ENCODE measurements at regions not wholly inside any gene's neighbourhood (a gene's known extent, or its start where the extent isn't known, plus 50 kb on each side); places are given as distances from the start of the nearest gene placed in this dataset.

DNA sequence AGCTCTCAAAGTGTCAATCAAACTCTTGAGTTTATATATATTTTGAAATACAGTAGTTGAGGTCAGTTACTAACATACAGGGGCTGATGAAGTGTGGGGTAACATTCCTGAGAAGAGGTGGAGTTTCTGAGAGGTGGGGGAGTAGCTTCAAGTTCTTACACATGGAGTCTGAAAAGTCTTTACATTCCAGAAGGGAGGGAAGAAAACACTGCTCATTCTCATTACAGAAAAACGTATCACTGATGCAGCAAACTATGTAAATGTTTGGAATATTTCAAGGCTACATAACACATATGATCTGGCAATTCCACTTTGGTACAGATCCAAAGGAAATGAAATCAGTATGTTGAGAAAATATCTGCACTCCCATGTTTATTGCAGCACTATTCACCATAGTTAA is 1065.8 kb upstream of the B3GALT2 start:
- FAIRE-seq = no peak
- H2AFZ ChIP-seq (ENCODE audit: low read depth, low read length) = no peak overlapping the region
- no peaks in the 10 kb centered on the region for H3K9me1 ChIP-seq (replicated peaks; ENCODE audit: control insufficient read depth, extremely low read depth, insufficient read depth, low read length)
- no peaks in the 10 kb centered on the region for H3K9me3 ChIP-seq (replicated peaks; ENCODE audit: control insufficient read depth, insufficient read depth, low read length)
- H3K4me2 ChIP-seq (ENCODE audit: insufficient read depth, low read length) = no peak overlapping the region
- intact Hi-C loops (cut with micrococcal nuclease) = no loop called here
- ChIA-PET CTCF (no interaction called here), POLR2A (no interaction called here)
- no peaks in the 10 kb centered on the region for H3K4me1 ChIP-seq (ENCODE audit: control insufficient read depth, extremely low read depth, insufficient read depth, low read length)
- H3K79me2 ChIP-seq (ENCODE audit: control insufficient read depth, insufficient read depth, low read length) = no peaks in the 10 kb centered on the region
- dilution Hi-C loops (cut with MboI; ENCODE audit: extremely low pct_ligation_motif_present, low sequenced_read_pairs) = no loop called here
- H3K36me3 ChIP-seq (ENCODE audit: control insufficient read depth in 2 of 2, extremely low read depth in 1 of 2, insufficient read depth in 2 of 2, low read length in 2 of 2) = no peaks in the 10 kb centered on the region
- no peak overlapping the region for H3K4me3 ChIP-seq (replicated peaks in 1 of 3; ENCODE audit: insufficient read depth in 1 of 3, low read depth in 1 of 3, low read length in 3 of 3)
- TF ChIP-seq EZH2 (IDR thresholded peaks at IDR 0.05; ENCODE audit: borderline replicate concordance, low read depth, low read length, severe bottlenecking) = no peak
- TF ChIP-seq MYC (IDR thresholded peaks at IDR 0.05; ENCODE audit: low read depth, low read length) = no peak
- no peak for TF ChIP-seq GATA2 (IDR thresholded peaks at IDR 0.05; ENCODE audit: insufficient read depth, insufficient read length, low read depth, low read length)
- no peak for TF ChIP-seq JUN (IDR thresholded peaks at IDR 0.05; ENCODE audit: borderline replicate concordance, insufficient read depth, insufficient read length, low read depth)
- TF ChIP-seq FOS (IDR thresholded peaks at IDR 0.05; ENCODE audit: borderline replicate concordance, insufficient read depth, low read length) = no peak
- TF ChIP-seq POLR2A (IDR thresholded peaks at IDR 0.05; ENCODE audit: low read depth, low read length) = no peak
- TF ChIP-seq, protein P1, sequence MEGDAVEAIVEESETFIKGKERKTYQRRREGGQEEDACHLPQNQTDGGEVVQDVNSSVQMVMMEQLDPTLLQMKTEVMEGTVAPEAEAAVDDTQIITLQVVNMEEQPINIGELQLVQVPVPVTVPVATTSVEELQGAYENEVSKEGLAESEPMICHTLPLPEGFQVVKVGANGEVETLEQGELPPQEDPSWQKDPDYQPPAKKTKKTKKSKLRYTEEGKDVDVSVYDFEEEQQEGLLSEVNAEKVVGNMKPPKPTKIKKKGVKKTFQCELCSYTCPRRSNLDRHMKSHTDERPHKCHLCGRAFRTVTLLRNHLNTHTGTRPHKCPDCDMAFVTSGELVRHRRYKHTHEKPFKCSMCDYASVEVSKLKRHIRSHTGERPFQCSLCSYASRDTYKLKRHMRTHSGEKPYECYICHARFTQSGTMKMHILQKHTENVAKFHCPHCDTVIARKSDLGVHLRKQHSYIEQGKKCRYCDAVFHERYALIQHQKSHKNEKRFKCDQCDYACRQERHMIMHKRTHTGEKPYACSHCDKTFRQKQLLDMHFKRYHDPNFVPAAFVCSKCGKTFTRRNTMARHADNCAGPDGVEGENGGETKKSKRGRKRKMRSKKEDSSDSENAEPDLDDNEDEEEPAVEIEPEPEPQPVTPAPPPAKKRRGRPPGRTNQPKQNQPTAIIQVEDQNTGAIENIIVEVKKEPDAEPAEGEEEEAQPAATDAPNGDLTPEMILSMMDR (IDR thresholded peaks at IDR 0.05; ENCODE audit: extremely low read depth in 1 of 2, insufficient read depth in 1 of 2, low read depth in 1 of 2, low read length in 2 of 2) = no peak
- TF ChIP-seq POLR2AphosphoS5 (IDR thresholded peaks at IDR 0.05; ENCODE audit: insufficient read depth, low read depth, low read length) = no peak
- TF ChIP-seq, protein P2, sequence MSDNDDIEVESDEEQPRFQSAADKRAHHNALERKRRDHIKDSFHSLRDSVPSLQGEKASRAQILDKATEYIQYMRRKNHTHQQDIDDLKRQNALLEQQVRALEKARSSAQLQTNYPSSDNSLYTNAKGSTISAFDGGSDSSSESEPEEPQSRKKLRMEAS (IDR thresholded peaks at IDR 0.05; ENCODE audit: insufficient read depth, insufficient read length) = no peak
- no peak overlapping the region for H3K9ac ChIP-seq (replicated peaks; ENCODE audit: extremely low read depth, insufficient read depth, low read length)
- DNase-seq (ENCODE audit: low read depth, low spot score) = no peak
- no peak overlapping the region for H3K27ac ChIP-seq (ENCODE audit: insufficient read depth, low read depth, low read length)
- BruUV-seq (replicated peaks) = no TSS peak
- no peaks in the 10 kb centered on the region for H4K20me1 ChIP-seq (replicated peaks; ENCODE audit: control insufficient read depth, extremely low read depth, insufficient read depth, low read length)
- no peaks in the 10 kb centered on the region for H3K27me3 ChIP-seq (ENCODE audit: control insufficient read depth in 2 of 2, insufficient read depth in 2 of 2, low read length in 2 of 2)
